ENCODE measurements at regions not wholly inside any gene's neighbourhood (a gene's known extent, or its start where the extent isn't known, plus 50 kb on each side); places are given as distances from the start of the nearest gene placed in this dataset.

GRCh38 chr11:116342148-116342547 is 430.6 kb downstream of the BUD13 start:
- no peak for TF ChIP-seq CTCF (conservative IDR thresholded peaks at IDR 0.05 in 1 of 2, IDR thresholded peaks at IDR 0.05 in 1 of 2; ENCODE audit: extremely low read depth in 1 of 2, insufficient read depth in 1 of 2, low read depth in 1 of 2, low read length in 2 of 2)
- TF ChIP-seq EZH2 (IDR thresholded peaks at IDR 0.05; ENCODE audit: borderline replicate concordance, low read length): no peak

Data from mammary epithelial cell (primary cell).